SK-N-MC (cell line): ENCODE measurements at regions not wholly inside any gene's neighbourhood (a gene's known extent, or its start where the extent isn't known, plus 50 kb on each side); places are given as distances from the start of the nearest gene placed in this dataset.

ENCODE experiments used
- DNase-seq: peaks from one replicate; pipeline ENCODE4 v3.0.0-alpha.2; 2011; ENCODE audit warnings: low read depth, low spot score
- H3K27ac ChIP-seq: fragments of 200-600 bp; sonication (generic); 2 replicates; pipeline ENCODE4 v1.5.1; 2016; ENCODE audit warnings: mixed run types
- H3K36me3 ChIP-seq: fragments of 200-600 bp; sonication (generic); 2 replicates; pipeline ENCODE4 v1.6.1; 2017; ENCODE audit warnings: antibody characterized with exemption, low read length, mixed read lengths; ENCODE audit not compliant: insufficient read depth
- H3K4me3 ChIP-seq: fragments of 200-600 bp; sonication (generic); 2 replicates; pipeline ENCODE4 v1.5.1; 2016
- H3K9ac ChIP-seq: fragments of 200-600 bp; sonication (generic); 2 replicates; pipeline ENCODE4 v1.8.0; 2017; ENCODE audit warnings: mixed run types, mixed read lengths; ENCODE audit not compliant: insufficient read length
- H3K9me3 ChIP-seq: fragments of 200-600 bp; sonication (generic); 2 replicates; pipeline ENCODE4 v1.6.1; 2017; ENCODE audit warnings: low read depth, mild to moderate bottlenecking, antibody characterized with exemption, low read length, moderate library complexity, mixed read lengths
- EZH2 ChIP-seq: fragments of 200-600 bp; sonication (generic); IDR thresholded peaks from one replicate; pipeline ENCODE4 v1.6.1; 2017; ENCODE audit warnings: antibody characterized with exemption
- FOXP2 ChIP-seq: optimal IDR thresholded peaks from 2 replicates; pipeline ENCODE3; 2011; ENCODE audit warnings: mild to moderate bottlenecking, moderate library complexity; ENCODE audit not compliant: insufficient read depth; ENCODE audit errors: extremely low read length, control extremely low read depth
- POLR2AphosphoS5 ChIP-seq: IDR thresholded peaks from 2 replicates; pipeline ENCODE4 v1.6.1; 2012; ENCODE audit warnings: mild to moderate bottlenecking, low read depth, low read length, borderline replicate concordance

DNA sequence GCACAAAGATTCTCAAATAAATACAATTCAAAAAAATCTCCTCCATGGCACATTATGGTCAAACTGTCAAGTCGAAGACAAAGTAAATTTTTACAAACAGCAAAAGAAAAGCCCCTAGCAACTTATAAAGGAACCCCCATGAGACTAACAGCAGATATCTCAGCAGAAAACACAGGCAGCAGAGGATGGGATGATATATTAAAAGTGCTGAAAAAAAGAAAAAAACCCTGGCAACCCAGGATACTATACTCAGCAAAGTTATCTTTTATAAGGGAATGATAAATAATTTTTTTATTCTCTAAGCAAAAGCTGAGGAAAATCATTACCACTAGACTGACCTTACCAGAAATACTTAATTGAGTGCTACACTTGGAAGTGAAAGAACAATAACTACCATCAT, 326.4 kb downstream of the CYRIA start:
- H3K9ac ChIP-seq: no peak overlapping the region
- TF ChIP-seq FOXP2: no peak
- no peak for TF ChIP-seq EZH2
- no peak for TF ChIP-seq POLR2AphosphoS5
- H3K27ac ChIP-seq: no peak overlapping the region
- no peak overlapping the region for H3K4me3 ChIP-seq
- no peak for DNase-seq
- H3K9me3 ChIP-seq: no peaks in the 10 kb centered on the region
- no peaks in the 10 kb centered on the region for H3K36me3 ChIP-seq

DNA sequence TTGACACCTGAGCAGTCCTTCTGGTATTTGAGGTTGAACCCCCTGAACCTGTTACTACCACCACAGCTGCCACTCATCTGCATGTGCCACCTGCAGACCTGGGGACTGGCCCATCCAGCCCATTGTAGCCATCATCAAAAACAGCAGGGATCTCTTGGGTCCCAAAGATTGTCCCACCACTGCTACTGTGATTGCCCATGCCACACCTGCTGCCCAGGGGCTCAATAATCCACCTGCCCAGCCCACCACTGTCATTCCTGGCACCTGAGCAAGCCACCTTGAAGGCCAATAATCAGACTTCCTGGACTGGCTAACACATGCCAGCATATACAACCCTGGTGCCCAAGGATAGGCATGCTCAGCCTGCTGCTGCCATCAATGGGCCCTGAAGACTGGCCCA, 327.6 kb downstream of the CYRIA start:
- TF ChIP-seq POLR2AphosphoS5: no peak
- TF ChIP-seq FOXP2: no peak
- no peak for TF ChIP-seq EZH2
- no peak overlapping the region for H3K9ac ChIP-seq
- no peak for DNase-seq
- H3K27ac ChIP-seq: no peak overlapping the region
- H3K9me3 ChIP-seq: no peaks in the 10 kb centered on the region
- H3K4me3 ChIP-seq: no peak overlapping the region
- H3K36me3 ChIP-seq: no peaks in the 10 kb centered on the region

DNA sequence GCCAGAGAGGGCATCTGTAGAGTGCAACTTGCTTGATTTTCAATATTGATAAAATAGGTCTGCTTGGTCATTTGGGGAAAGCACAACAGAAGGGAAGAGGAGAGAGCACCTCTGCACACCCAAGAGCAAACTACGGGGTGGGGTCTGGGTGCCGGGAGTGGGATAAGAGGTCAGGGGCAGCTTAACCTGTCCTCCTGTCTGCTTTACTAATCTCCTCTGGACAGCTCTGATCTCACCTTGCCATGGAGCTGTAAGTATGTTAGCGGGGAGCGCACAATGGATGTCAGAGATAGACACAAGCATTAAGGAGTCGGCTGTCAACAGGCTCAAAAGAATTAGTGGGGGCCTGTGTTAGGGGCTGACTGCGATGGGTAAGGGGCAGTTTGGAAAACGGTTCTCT, 328.7 kb downstream of the CYRIA start:
- no peaks in the 10 kb centered on the region for H3K36me3 ChIP-seq
- no peak overlapping the region for H3K27ac ChIP-seq
- H3K9me3 ChIP-seq: no peaks in the 10 kb centered on the region
- no peak overlapping the region for H3K4me3 ChIP-seq
- DNase-seq: no peak
- H3K9ac ChIP-seq: no peak overlapping the region
- TF ChIP-seq FOXP2 (no peak), POLR2AphosphoS5 (no peak), EZH2 (no peak)

DNA sequence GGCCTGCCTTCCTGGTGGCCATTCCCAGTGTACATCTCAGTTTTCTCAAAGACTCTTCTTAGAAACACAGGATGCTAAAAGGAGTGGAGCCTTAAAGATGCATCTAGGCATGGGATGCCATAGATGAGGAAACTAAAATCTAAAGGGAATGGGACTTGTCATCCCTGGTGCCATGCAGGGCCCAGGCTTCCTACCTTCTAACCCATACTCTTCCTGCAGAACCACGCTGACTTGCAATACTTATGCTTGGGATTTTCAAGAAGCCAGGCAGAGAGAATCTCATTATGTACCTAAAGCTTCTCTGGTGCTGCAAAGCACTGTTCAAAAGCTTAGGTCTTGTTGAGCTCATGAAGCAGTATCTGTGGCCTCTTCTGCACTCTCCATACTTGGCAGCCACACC, 329.1 kb downstream of the CYRIA start:
- no peak for DNase-seq
- no peak for TF ChIP-seq EZH2
- TF ChIP-seq POLR2AphosphoS5: no peak
- TF ChIP-seq FOXP2: no peak
- no peaks in the 10 kb centered on the region for H3K36me3 ChIP-seq
- H3K9me3 ChIP-seq: no peaks in the 10 kb centered on the region
- no peak overlapping the region for H3K9ac ChIP-seq
- H3K27ac ChIP-seq: no peak overlapping the region
- no peak overlapping the region for H3K4me3 ChIP-seq

DNA sequence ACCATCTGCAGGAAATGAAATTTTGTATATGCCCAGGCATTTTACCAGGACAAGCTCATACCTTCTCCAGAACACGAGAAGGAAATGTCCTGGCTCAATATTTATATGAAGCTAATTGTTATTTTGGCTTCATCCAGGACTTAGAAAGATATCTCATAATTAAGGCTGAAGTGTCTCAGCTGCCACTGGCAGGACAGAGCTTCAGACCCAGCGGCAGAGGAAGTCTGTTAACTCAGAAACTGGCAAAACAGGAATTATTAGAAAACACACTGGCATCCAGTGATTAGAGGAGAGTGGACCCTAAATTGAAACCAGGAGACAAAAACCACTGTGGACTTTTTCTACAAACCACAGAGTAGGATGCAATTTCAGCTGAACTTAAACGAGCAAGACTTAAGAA, 329.7 kb downstream of the CYRIA start:
- Histone ChIP-seq H3K36me3 (no peaks in the 10 kb centered on the region), H3K4me3 (no peak overlapping the region), H3K27ac (no peak overlapping the region), H3K9ac (no peak overlapping the region), H3K9me3 (no peaks in the 10 kb centered on the region)
- TF ChIP-seq POLR2AphosphoS5: no peak
- no peak for TF ChIP-seq FOXP2
- TF ChIP-seq EZH2: no peak
- DNase-seq: no peak

DNA sequence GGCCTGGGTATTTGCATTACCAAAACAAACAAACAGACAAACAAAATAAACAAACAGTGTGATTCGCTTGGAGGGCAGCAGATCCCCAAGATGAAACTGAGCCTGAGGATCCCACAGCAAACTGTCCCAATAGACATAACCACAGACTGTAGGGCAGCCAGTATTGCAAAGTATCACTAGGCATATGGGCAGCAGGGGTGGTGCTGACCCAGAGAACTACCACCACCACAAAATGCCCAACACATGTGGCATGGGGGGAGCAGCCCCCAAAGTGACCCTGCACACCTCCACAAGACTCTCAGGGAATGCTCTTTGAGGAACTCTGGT, 330.1 kb downstream of the CYRIA start:
- no peak overlapping the region for H3K9ac ChIP-seq
- no peaks in the 10 kb centered on the region for H3K9me3 ChIP-seq
- no peak for DNase-seq
- no peak overlapping the region for H3K27ac ChIP-seq
- TF ChIP-seq FOXP2 (no peak), POLR2AphosphoS5 (no peak), EZH2 (no peak)
- H3K36me3 ChIP-seq: no peaks in the 10 kb centered on the region
- H3K4me3 ChIP-seq: no peak overlapping the region

DNA sequence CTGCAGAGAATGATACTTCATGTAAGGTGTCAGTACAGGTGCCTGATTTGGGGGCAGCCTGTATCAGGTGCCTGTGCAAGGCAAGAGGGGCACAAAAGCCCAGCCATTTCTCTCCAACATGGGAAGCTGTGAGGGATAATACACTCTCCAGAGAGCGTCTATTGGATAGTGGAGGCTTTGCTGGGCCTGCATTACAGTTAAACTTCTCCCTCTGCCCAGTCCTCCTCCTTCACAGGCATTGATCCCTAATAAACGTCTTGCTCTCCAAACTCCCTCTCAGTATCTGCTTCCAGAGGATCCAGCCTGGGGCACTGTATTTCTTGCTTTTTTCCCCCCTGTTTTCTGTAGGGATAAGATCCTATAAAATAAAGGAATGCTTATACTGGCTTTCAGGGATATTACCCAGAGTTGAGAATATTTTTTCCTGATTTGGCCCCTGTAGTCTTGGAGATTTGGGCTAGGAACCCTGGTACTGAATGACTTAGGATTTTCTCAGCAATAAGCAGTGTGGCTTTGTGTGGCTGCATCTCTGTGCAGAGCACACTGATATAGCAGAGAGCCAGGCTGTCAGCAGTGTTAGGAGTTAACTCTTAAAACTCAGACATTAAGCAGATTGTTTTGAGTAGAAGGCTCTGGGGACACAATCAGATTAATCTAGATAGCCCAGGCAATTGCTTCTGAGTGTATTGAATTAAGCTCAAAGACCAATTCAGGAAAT, 330.6 kb downstream of the CYRIA start:
- H3K4me3 ChIP-seq: no peak overlapping the region
- no peak for DNase-seq
- no peaks in the 10 kb centered on the region for H3K36me3 ChIP-seq
- TF ChIP-seq EZH2 (no peak), FOXP2 (no peak), POLR2AphosphoS5 (no peak)
- H3K27ac ChIP-seq: no peak overlapping the region
- H3K9me3 ChIP-seq: no peaks in the 10 kb centered on the region
- H3K9ac ChIP-seq: no peak overlapping the region

DNA sequence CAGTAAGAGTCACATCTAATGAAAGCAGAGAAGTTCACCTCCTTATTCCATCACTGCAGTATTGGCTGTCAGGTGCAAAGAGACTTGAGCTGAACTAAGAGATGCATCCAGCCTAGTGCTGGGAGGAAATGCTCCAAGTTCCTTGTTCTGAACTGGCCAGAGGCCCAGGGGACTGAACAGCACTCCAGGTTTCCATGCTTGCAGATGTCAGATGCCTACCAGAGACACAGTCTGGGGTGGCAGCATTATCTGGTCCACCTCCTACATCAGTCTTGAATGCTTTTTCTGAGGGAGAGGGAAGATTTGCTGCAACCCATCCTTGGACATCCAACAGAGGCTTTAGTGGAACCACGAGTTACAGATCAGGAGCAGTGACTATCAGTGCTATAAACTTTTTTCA, 331.3 kb downstream of the CYRIA start:
- no peak for DNase-seq
- no peaks in the 10 kb centered on the region for H3K36me3 ChIP-seq
- H3K9ac ChIP-seq: no peak overlapping the region
- TF ChIP-seq POLR2AphosphoS5 (no peak), FOXP2 (no peak), EZH2 (no peak)
- H3K4me3 ChIP-seq: no peak overlapping the region
- no peak overlapping the region for H3K27ac ChIP-seq
- no peaks in the 10 kb centered on the region for H3K9me3 ChIP-seq

DNA sequence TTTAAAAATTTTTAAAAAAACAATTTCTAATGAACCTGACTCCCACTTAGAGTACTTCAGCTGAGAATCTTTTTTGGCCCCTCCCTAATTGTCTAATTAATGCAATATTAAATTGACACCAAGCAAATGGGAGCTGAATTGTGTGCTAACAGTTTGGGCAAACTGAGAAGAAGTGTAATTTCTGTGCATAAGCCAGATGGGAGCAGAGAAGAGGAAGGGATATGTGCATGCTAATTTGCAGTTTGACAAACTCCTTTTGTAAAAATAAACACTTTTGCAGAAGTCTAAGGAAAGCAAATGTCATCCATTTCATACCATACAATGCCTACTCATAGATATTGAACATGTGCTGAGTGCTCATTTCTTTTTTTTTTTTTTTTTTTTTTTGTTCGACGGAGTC, 332.0 kb downstream of the CYRIA start:
- DNase-seq: no peak
- Histone ChIP-seq H3K9ac (no peak overlapping the region), H3K4me3 (no peak overlapping the region), H3K9me3 (no peaks in the 10 kb centered on the region), H3K27ac (no peak overlapping the region), H3K36me3 (no peaks in the 10 kb centered on the region)
- TF ChIP-seq FOXP2 (no peak), EZH2 (no peak), POLR2AphosphoS5 (no peak)
